ENCODE measurements at regions not wholly inside any gene's neighbourhood (a gene's known extent, or its start where the extent isn't known, plus 50 kb on each side); places are given as distances from the start of the nearest gene placed in this dataset.
"Not testable (repeated sequence)": the region's sequence is repeated elsewhere in the genome, so short reads cannot be mapped to it uniquely, and the experiment has no call there.

DNA sequence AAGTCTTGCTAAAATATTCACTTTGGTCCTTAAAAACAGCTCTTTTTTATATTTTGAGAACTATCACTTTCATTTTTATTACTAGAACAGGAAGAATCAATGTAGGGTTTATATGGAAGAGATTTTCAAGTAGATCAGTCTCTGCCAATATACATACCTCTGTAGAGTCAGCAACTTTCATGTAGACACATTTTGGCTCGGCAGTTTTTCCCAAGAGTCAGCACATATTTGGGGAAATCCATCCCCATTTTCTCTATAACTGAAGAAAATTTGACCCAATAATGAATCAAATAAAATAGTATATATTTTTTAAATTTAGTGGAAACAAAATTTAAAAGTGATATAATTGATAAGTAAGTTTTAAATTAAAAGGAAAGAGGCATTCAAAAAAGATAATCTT lies 329.8 kb upstream of the TFPI start:
- POLR2A ChIA-PET, result no interaction called here
- Mint-ChIP-seq H3K27ac (ENCODE audit: low read depth, unreplicated experiment) (no peak overlapping the region), H3K4me1 (ENCODE audit: insufficient read depth, unreplicated experiment) (no peaks in the 10 kb centered on the region), H3K27me3 (ENCODE audit: insufficient read depth, unreplicated experiment) (no peaks in the 10 kb centered on the region), H3K4me3 (ENCODE audit: unreplicated experiment) (no peak overlapping the region), H3K9me3 (ENCODE audit: unreplicated experiment) (no peaks in the 10 kb centered on the region), H3K36me3 (ENCODE audit: insufficient read depth, unreplicated experiment) (no peaks in the 10 kb centered on the region)
- DNase-seq (ENCODE audit: unreplicated experiment), result no peak
- BruUV-seq (replicated peaks), result no TSS peak
- TF ChIP-seq, protein P1, sequence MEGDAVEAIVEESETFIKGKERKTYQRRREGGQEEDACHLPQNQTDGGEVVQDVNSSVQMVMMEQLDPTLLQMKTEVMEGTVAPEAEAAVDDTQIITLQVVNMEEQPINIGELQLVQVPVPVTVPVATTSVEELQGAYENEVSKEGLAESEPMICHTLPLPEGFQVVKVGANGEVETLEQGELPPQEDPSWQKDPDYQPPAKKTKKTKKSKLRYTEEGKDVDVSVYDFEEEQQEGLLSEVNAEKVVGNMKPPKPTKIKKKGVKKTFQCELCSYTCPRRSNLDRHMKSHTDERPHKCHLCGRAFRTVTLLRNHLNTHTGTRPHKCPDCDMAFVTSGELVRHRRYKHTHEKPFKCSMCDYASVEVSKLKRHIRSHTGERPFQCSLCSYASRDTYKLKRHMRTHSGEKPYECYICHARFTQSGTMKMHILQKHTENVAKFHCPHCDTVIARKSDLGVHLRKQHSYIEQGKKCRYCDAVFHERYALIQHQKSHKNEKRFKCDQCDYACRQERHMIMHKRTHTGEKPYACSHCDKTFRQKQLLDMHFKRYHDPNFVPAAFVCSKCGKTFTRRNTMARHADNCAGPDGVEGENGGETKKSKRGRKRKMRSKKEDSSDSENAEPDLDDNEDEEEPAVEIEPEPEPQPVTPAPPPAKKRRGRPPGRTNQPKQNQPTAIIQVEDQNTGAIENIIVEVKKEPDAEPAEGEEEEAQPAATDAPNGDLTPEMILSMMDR (IDR thresholded peaks at IDR 0.05; ENCODE audit: unreplicated experiment), result no peak
- intact Hi-C loops (cut with micrococcal nuclease), result no loop called here
- CTCF ChIA-PET, result interaction anchor here (0.5 kb wide), 1 partner anchor 445 kb away, joined by 3 read pairs; no protein-coding TSS in a partner anchor

DNA sequence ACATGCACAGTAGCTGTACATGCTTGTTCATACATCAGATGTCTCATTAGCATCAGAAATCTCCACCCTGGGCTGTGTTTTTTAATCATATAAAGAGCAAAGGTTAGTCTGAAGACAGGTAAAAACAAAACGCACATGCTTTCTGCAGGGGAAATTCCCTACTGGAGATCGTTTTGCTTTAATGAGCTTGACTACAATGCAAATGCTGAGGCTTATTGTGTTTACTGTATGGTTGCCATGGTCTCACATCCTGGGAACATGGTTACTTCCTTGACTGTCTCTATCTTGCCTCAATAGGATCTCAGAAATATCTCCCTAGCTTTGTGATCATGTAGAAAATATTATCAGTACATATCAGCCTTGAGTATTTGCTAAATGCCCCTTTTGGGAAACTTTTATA lies 336.5 kb upstream of the TFPI start:
- Mint-ChIP-seq H3K36me3 (ENCODE audit: insufficient read depth, unreplicated experiment) (no peaks in the 10 kb centered on the region), H3K27ac (ENCODE audit: low read depth, unreplicated experiment) (no peak overlapping the region), H3K27me3 (ENCODE audit: insufficient read depth, unreplicated experiment) (no peaks in the 10 kb centered on the region), H3K4me1 (ENCODE audit: insufficient read depth, unreplicated experiment) (no peaks in the 10 kb centered on the region), H3K9me3 (ENCODE audit: unreplicated experiment) (peaks cover 8% of the 10 kb centered on the region), H3K4me3 (ENCODE audit: unreplicated experiment) (no peak overlapping the region)
- ChIA-PET CTCF (no interaction called here), POLR2A (interaction anchor here (0.6 kb wide), 1 partner anchor 24 kb away, joined by 3 read pairs; no protein-coding TSS in a partner anchor)
- no peak for DNase-seq (ENCODE audit: unreplicated experiment)
- TF ChIP-seq, protein P1 (IDR thresholded peaks at IDR 0.05; ENCODE audit: unreplicated experiment), result no peak
- intact Hi-C loops (cut with micrococcal nuclease), result no loop called here
- BruUV-seq (replicated peaks), result no TSS peak

DNA sequence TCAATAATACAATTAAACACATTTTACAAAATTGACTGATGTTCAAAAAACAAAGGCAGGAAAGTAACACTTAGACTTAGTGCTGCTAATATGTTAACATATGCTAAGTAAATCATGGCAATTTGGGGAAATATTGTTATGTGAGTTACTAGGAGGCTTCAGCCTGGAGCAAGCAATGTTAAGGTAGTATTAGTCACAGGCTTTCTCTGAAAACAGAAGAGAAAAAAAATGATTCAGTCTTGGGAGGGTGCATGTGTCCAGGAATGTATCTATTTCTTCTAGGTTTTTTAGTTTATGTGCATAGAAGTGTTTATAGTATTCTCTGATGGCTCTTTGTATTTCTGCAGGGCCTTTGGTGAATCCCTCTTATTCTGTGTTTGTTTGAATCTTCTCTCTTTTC lies 345.8 kb upstream of the TFPI start:
- Mint-ChIP-seq H3K27me3 (ENCODE audit: insufficient read depth, unreplicated experiment) (no peaks in the 10 kb centered on the region), H3K36me3 (ENCODE audit: insufficient read depth, unreplicated experiment) (no peaks in the 10 kb centered on the region), H3K9me3 (ENCODE audit: unreplicated experiment) (no peaks in the 10 kb centered on the region), H3K4me1 (ENCODE audit: insufficient read depth, unreplicated experiment) (no peaks in the 10 kb centered on the region), H3K27ac (ENCODE audit: low read depth, unreplicated experiment) (no peak overlapping the region), H3K4me3 (ENCODE audit: unreplicated experiment) (no peak overlapping the region)
- intact Hi-C loops (cut with micrococcal nuclease), result no loop called here
- ChIA-PET POLR2A (no interaction called here), CTCF (interaction anchor here (0.7 kb wide), 1 partner anchor 393 kb away, joined by 3 read pairs; no protein-coding TSS in a partner anchor)
- TF ChIP-seq, protein P1 (IDR thresholded peaks at IDR 0.05; ENCODE audit: unreplicated experiment), result no peak
- DNase-seq (ENCODE audit: unreplicated experiment), result no peak
- BruUV-seq (replicated peaks), result no TSS peak

DNA sequence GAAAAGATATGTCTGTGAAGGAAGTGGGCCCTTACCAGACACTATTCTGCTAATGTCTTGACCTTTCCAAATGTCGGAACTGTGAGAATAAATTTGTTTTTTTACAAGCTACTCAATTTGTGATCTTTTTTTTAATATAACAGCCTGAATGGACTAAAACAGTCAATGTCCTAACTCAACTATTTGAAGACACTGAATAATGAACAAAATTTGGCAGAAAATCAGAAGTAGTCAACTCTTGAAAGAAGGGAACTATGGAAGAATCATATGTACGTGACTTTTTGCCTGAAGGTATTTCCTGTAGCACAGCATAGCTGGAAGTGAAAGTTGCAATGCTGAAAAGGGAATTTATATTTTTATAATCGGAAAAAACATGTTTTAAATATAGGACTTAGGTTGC lies 351.8 kb upstream of the TFPI start:
- Mint-ChIP-seq H3K27me3 (ENCODE audit: insufficient read depth, unreplicated experiment) (no peaks in the 10 kb centered on the region), H3K36me3 (ENCODE audit: insufficient read depth, unreplicated experiment) (no peaks in the 10 kb centered on the region), H3K4me3 (ENCODE audit: unreplicated experiment) (no peak overlapping the region), H3K9me3 (ENCODE audit: unreplicated experiment) (no peaks in the 10 kb centered on the region), H3K27ac (ENCODE audit: low read depth, unreplicated experiment) (no peak overlapping the region), H3K4me1 (ENCODE audit: insufficient read depth, unreplicated experiment) (no peaks in the 10 kb centered on the region)
- no peak for DNase-seq (ENCODE audit: unreplicated experiment)
- intact Hi-C loops (cut with micrococcal nuclease), result no loop called here
- BruUV-seq (replicated peaks), result no TSS peak
- TF ChIP-seq, protein P1 (IDR thresholded peaks at IDR 0.05; ENCODE audit: unreplicated experiment), result no peak
- CTCF ChIA-PET, result interaction anchor here (1.4 kb wide), 1 partner anchor 325 kb away, joined by 3 read pairs; no protein-coding TSS in a partner anchor
- POLR2A ChIA-PET, result no interaction called here

DNA sequence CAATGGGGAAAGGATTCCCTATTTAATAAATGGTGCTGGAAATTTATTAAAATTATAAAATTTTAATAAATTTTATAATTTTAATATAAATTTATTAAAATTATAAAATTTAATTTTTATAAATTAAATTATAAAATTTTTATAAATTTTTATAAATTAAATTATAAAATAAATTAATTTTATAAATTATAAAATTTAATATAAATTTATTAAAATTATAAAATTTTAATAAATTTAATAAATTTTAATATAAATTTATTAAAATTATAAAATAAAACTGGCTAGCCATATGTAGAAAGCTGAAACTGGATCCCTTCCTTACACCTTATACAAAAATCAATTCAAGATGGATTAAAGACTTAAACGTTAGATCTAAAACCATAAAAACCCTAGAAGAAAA lies 356.7 kb upstream of the TFPI start:
- H3K4me3 Mint-ChIP-seq (ENCODE audit: unreplicated experiment); BruUV-seq (replicated peaks); POLR2A ChIA-PET; H3K27ac Mint-ChIP-seq (ENCODE audit: low read depth, unreplicated experiment); intact Hi-C loops (cut with micrococcal nuclease); H3K36me3 Mint-ChIP-seq (ENCODE audit: insufficient read depth, unreplicated experiment); H3K4me1 Mint-ChIP-seq (ENCODE audit: insufficient read depth, unreplicated experiment); H3K9me3 Mint-ChIP-seq (ENCODE audit: unreplicated experiment); DNase-seq (ENCODE audit: unreplicated experiment); H3K27me3 Mint-ChIP-seq (ENCODE audit: insufficient read depth, unreplicated experiment): not testable (repeated sequence)
- CTCF ChIA-PET, result interaction anchor here (0.6 kb wide), 1 partner anchor 108 kb away, joined by 3 read pairs; no protein-coding TSS in a partner anchor

All from MCF 10A (cell line).